Hematopoietic multipotent progenitor cell treated with erythropoietin and hydrocortisone succinate and interleukin-3 and kit ligand, for 17 days (in vitro differentiated cells): ENCODE measurements at regions not wholly inside any gene's neighbourhood (a gene's known extent, or its start where the extent isn't known, plus 50 kb on each side); places are given as distances from the start of the nearest gene placed in this dataset.

Experiments
- DNase-seq: peaks from one replicate; pipeline ENCODE4 v3.0.0-alpha.2; 2015; ENCODE audit warnings: low spot score

DNA sequence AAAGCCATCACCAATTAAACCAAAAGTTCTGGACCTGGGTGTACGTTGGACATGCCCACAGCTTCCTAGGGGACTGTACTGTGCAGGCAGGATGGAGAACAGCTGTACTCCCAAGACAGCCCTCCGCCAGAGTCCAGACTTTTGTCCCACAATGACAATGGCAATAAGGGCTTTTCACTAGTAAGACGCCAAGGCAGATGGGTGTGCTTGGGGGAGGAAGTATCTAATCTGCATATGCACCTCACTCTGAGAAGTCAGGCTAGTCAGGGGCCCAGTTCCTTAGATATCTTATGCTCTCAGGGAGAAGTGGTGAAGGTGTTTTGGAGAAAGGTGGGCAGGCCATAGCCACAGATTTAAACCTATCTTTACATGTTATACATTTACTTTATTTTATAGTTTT, 85.1 kb upstream of the USP47 start:
- no peak for DNase-seq

DNA sequence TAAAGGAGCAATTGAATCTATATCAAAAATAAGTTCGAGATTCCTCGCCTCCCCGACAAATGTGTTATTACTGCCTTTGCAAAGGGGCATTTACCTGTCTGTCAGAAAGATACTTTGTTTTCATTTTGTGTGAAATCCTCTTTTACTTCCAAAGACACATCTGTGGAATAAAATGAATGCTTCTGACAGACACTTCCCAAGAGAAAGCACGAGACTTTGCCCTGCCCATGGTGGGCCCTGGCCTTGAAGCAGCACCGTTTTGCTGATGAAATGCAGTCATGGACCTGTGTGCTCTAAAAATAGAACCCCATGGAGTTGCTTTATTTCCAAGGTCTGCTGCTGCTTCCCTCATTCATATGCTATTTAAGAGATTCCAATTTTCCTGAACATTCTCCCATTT, 85.9 kb upstream of the USP47 start:
- no peak for DNase-seq

DNA sequence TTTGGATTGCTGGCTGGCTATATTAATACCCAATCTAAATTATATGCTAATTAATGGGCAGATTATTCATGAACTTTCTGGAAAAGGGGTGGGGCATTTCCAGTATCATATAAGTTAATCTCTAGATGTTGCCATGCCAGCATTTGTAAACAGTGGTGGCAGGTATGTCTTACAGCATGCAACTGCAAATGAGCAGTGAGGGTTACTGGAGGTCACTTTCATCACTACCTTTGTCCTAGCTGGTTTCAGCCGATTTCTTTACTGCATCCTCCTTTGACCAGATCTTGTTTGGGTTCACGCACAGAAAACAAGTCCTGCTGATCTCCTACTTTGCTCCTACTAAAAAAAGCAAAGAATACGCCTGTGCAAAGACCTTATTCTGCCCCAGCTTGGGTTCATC, 89.1 kb upstream of the USP47 start:
- DNase-seq = no peak

DNA sequence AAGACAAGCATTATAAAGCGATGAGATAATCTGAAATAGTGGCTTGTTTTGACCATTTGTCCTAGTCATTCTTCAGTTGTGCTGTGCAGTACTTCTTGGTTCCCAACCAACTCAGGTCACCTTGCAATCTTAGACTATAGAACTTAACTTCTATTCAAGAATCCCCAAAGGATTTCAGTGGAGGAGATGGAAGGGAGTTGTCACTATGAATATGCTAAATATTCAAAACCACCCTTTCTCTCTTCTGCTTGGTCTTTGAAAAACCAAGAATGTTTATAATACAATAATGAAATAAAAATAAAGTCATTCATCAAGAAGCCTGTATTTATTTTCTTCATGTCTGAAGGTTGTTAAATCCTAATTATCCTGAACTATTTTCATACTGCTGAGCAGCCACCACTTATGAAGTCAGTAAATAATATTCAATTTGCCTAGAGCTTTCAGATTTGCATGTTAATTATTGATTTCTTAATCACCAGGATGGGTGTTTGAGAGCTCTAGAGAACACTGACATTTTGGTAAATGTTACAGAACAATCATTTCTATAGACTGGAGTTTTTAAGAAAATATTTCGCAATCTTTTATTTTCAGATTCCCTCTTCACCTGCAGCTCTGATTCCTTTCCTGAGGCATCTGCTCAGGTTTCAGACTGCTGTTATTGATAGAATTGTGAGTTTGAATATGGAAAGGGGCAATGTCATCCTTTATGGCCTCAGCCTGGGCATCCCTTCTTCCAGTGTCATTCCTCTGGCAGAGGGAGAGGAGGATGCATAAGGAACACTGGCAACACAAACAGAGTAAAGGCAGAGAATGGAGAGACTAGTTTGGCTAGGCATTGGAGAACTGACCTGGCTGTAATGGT, 91.5 kb upstream of the USP47 start:
- DNase-seq = no peak

DNA sequence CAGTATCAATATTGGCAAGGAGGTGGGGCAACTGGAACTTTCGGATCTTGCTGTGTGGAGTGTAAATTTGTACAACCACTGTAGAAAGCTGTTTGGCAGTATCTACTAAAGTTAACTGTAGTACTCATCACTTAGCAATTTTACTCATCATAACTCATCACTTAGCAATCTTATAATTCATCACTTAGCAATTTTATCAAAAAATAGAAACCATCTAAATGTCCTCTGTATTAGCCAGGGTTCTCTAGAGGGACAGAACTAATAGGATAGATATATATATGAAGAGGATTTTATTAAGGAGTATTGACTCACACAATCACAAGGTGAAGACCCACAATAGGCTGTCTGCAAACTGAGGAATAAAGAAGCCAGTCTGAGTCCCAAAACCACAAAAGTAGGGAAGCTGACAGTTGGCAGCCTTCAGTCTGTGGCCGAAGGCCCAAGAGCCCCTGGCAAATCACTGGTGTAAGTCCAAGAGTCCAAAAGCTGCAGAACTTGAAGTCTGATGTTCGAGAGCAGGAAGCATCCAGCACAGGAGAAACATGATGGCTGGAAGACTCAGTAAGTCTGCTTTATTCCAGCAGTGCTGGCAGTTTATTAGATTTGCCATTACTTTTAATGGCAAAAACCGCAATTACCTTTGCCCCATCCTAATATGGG, 92.9 kb upstream of the USP47 start:
- no peak for DNase-seq

DNA sequence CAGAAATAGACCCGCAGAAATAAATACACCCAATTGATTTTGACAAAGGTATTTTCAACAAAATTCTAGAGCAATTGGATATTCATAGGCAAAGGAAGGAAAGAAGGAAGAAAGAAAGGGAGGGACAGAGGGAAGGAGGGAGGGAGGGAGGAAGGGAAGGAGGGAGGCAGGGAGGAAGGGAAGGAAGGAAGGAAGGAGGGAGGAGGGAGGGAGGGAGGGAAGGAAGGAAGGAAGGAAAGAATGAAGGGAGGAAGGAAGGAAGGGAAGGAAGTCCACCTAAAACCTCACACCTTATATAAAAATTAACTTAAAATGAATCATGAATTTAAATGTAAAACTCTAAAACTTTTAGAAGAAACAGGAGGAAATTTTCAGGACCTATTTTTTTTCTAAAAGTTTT, 94.2 kb upstream of the USP47 start:
- DNase-seq = no peak

DNA sequence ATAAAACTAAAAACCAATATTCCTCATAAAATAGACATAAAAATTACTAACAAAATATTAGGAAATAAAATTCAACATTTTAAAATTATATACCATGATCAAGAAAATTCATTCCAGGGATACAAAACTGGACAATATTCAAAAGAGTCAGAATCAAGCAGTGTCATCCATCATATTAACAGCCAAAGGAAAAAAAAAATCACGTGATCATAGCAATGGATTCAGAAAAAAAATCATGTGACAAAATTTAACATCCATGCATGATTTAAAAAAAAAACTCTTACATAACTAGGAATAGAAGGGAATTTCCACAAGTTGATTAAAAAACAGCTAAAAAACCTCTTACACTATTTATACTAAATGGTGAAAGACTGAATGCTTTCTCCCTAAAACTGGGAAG, 95.3 kb upstream of the USP47 start:
- DNase-seq = no peak

DNA sequence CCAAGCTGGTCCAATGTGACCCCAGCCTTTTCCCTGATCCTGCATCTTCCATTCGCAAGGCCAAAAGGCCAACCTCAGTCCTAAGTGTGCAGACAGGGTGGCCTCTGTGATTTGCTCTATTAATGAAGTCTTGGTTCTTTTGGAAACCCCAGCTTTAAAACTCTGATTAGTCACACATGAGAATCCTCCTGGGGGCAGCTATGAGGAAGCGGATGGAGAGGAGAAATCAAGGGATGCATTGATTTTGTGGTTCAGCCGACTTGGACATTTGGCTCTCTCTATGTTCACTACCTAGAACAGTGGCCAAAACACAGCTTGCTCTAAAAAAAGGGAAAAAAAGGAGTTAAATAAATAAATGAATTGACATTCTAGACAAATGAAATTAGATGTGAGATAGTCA, 98.6 kb upstream of the USP47 start:
- DNase-seq = no peak

DNA sequence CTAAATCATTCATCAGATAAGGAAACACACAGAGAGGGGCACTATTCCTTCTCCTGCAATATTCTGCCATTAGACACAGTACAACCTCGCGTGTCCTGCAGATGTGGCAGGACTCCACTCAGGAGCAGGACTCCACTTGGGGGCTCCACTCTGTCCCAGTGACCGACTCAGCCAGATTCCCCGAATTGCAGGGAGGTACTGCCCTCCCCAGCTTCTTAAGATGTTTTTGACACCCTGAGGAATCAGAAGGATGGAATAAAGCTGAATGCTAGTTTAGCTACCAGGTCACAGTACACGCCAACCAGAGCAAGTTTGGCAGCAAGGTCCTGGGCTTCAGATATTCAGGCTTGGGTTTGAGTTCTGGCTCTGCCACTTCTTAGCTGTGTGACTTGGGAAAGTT, 99.3 kb upstream of the USP47 start:
- no peak for DNase-seq

DNA sequence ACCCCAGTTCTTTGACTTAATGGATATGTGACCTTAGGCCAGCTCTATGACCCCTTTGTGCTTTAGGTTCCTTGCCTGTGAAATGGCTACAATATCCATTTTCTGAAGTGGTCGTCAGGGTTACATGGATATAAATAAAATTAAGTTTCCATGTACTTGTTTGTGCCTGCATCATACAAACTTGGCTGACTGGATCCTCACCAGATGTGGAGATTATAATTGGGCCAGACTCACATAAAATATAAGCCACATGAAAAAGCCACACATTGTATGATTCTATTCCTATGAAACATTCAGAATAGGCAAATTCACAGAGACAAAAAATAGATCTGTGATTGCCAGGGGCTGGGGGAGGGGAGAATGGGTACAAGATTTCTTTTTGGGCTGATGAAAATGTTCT, 100.9 kb upstream of the USP47 start:
- no peak for DNase-seq

DNA sequence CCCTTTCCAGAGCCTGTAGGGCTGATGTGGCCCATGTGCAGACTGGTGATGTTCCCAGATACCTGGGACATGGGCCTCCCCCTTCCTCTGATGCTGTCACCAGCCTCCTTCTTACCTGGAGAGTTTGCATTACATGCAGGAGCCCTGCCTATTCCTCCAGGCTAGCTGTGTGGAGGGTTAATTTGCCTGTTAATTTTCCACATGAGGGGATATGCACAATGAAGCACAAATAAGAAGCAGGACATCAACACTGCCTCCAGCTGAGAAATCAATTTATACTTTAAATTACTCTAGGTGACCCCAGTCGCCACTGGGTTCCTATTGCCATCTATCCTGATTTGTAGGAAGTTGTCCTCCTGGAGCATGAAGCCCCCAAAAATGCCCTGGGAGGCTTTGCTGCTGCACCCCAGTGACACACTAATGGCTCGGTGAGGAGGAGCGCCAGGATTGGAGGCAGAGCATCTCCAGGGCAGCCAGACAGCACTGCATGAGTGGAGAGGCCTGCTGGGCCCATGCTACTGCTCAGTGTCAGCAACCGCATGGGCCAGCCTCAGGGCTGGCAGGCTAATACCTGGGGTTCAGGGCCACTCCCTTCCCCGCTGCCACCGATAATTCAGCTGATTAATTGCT, 101.6 kb upstream of the USP47 start:
- DNase-seq = no peak

DNA sequence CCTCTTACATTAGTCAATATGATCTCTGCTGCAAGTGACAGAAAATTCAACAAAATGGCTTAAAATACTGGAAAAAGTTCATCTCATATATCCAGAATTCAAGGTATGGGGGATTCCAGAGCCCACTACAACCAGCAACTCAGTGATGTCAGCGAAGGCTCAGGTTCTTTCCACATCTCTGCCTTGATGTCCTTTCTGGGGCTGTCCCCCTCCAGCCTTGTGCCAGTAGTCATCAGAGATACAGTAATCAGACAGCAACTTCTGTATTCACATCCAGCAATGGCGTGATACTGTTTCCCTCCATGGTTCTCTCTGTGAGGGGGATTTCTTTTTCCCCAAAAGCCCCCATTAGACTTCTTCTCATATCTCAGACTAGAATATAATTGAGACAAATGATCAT, 103.4 kb upstream of the USP47 start:
- DNase-seq = no peak

DNA sequence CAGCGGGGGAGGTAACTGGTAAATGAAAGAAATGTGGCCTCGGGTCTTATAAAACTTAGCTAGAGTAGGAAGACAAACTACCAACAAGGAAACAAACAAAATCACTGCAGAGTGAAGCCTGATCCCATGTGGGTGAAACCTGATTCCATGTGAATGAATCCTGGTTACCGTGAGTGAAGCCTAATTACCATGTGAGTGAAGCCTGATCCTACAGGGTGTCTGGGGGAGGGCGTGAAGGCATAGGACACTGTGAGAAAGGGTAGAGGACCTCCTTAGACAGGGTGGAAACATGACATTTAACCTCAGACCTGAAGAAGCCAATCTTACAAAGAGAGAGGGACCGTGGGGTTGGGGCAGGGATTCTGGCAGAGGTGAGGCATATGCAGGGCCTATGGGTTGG, 106.2 kb upstream of the USP47 start:
- no peak for DNase-seq

DNA sequence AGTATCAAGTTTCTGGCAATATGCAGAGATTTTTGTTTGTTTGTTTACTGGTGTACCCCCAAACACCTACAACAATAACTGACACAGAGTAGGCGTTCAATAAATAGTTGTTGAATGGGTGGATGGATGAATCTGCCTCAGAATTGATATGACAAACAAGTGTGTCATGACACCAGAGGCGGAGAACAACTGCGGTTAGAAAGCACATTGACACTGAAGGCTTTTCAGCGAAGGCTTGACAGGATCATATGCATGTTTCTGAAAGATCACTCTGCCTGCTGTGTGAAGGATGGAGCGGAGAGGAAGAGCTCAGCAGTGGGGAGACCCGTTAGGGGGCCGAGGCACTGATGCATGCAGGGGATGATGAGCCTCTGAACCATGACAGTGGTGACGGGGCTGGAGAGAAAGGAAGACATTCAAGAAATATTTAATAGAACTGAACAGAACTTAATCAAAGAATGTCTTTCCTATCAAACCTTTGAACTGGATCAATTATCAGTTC, 108.5 kb upstream of the USP47 start:
- no peak for DNase-seq

DNA sequence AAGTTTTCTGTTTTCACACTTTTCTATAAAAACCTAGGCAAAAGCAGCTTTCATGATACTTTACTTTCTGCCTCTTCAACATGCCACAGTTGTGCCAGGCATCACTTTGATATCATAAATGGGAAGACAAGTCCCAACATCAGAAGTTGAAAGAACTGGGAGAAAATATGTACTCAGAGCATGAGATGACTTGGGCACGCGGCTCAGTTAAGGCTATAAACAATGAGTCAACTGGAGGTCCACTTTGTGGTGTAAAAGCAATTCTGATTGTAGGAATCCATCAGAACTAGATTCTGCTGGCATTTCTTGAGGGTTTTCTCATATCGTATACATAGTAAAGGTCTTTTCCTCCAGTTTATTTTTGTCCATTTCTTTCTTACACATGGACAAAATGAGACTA, 109.7 kb upstream of the USP47 start:
- DNase-seq = no peak

DNA sequence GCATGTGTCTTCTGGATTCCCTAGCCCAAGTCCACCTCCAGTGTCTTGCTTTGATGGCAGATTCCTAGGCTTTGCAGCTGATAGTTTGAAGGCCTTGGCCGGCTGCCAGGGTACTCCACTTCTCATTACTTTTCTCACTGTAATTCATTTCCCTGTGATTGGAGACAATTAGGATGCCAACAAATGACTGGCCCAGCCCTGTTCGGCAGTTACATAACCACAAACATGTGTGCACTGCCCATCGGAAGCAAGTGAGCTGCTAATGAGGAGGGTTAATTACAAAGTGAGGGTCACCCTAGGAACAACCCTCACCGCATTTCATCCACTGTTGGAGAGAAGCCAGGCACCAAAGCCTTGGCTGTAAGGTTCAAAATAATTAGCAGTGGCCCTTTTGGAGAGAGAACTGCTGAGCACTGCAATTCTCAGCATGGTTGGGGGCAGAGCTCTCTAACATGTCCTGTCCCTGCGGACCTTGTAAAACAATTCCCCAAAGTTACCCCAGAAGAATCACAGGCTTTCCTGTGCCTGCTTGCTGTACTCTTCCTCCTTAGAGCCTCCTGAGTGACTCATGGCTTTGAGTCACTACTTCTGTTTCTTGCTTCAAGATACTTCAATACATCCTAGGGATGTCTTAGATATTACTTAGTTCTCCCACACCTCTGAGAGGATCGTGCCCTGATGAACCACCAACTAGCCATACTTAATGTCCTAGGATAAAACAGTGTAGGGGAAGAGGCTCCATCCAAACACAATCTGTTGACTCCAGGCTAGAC, 109.7 kb upstream of the GALNT18 start:
- DNase-seq = no peak

DNA sequence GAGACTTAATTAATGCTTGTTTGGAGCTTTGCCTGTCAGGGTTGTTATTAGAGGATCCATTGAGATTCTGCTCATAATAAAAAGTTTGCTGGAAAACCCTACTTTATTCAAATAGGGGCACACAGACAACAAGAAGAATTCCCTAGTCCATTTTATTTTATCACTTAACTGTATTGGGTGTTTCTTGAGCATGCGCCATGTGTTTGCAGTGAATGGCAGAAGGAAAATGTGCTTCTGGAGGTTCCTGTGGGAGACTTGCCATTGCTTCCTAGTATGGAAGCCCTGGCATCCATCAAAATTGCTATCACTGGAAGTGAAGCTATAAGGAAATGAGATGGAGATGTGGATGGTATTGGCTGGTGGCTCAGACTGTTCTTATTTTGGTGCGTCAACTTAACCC, 106.6 kb upstream of the GALNT18 start:
- DNase-seq = no peak

DNA sequence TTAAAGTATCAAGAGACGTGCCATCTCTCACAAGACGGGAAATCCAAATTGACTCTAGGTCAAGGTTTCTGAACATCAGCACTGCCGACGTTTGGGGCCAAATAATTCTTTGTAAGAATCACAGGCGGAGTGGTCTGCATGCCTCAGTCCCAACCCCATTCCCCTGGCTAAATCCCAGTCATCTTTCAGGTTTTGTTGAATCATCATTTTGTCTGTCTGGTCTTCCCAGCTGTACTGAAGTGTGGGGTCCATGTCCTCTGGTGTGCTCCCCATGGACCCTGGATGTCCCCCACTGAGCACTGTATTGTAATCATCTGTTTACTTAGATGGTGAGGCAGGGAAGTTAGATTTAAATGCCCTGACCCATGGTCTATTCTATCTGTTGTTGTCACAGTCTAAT, 103.6 kb upstream of the GALNT18 start:
- DNase-seq = no peak

DNA sequence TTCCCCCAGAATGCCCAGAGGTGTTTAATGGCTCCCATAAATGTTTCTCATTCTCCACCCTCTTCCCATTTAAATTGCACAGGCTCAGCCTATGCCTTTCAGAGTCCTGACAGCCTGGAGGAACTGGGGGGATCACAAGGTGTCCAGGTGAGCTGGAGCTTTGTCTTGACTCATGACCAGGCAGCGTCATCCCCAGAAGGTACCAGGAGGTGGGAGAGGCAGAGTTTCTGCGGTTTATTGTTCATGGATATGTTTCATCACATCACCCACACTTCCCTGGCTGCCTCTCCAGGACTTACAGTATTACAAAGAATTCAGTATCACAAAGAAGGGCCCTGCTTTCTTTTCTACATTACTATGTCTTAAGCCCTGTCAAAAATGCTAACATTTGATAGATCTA, 103.2 kb upstream of the GALNT18 start:
- no peak for DNase-seq

DNA sequence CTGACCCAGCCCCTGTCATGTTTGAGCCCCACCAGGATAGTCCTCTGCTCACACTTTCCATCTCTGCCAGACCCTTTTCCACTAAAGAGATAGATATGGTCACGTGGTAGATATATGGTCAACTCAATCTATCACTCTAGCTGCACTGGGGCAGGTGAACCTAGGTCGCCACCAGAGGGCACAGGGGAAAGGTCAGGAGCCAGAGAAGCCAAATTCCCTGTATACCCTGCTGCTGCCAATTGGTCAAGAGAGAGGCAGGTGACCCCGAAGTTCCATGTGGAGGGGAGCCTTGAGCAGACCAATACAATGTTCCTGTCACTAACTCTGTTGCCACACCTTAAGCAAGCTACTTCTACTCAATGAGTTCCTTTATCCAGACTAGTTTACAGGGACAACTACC, 101.1 kb upstream of the GALNT18 start:
- DNase-seq = no peak

DNA sequence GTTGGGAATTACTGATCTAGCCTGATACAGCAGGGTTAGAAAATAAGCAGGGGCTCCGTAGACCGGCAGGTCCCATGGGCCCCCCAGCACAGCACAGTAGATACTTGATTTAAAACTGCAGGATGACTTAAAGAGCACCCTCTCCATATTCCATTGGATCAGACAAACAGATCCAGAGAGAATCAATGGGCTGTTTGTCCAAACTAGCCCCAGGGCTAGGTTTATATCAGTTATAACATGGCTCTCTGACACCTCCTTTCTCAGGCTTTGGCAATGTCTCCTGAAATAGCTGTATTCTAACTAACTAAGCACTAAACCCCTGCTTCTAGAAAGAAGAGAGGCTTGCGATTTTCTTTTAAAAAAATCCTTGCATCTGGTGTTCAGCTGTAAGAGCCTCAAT, 100.4 kb upstream of the GALNT18 start:
- DNase-seq = no peak

DNA sequence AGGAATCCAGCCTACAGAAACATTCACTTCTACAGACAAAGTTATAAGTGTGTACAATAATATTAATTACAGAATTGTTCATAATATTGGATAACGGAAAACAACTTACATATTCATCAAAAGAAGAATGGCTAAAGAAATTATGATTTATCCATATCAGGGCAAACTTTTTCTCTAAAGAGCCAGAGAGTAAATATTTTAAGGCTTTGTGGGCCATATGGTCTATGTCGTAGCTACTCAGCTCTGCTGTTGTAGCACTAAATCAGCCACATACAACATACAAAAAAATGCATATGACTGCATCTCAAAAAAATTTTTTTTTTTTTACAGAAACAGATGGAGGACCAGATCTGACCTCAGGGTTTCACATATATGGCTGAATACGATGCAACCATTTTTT, 96.7 kb upstream of the GALNT18 start:
- DNase-seq = no peak
